Neural progenitor cell (in vitro differentiated cells): ENCODE measurements at regions not wholly inside any gene's neighbourhood (a gene's known extent, or its start where the extent isn't known, plus 50 kb on each side); places are given as distances from the start of the nearest gene placed in this dataset.

ENCODE experiments used
- CTCF ChIP-seq: fragments of 200-600 bp; sonication (generic); IDR thresholded peaks from 2 replicates; pipeline ENCODE4 v1.5.1; 2017; ENCODE audit warnings: antibody characterized with exemption, mild to moderate bottlenecking
- EZH2 ChIP-seq: fragments of 200-600 bp; sonication (generic); IDR thresholded peaks from 2 replicates; pipeline ENCODE4 v1.6.1; 2017; ENCODE audit warnings: antibody characterized with exemption, mild to moderate bottlenecking, moderate library complexity
- EZH2phosphoT487 ChIP-seq: fragments of 200-600 bp; sonication (generic); IDR thresholded peaks from 2 replicates; pipeline ENCODE4 v1.6.1; 2017; ENCODE audit warnings: antibody characterized with exemption

- TF ChIP-seq EZH2phosphoT487 (no peak), CTCF (no peak), EZH2 (no peak)
Observed at GRCh38 chr6:159594750-159595117, 98.3 kb downstream of the SOD2 start.
